Body of pancreas (tissue), 4 donors: ENCODE measurements at regions not wholly inside any gene's neighbourhood (a gene's known extent, or its start where the extent isn't known, plus 50 kb on each side); places are given as distances from the start of the nearest gene placed in this dataset.
A peak's percentile ranks its signal among the peaks of the same experiment; 100 is the strongest.
"Not testable (repeated sequence)": the region's sequence is repeated elsewhere in the genome, so short reads cannot be mapped to it uniquely, and the experiment has no call there.

Experiments
- ATAC-seq: fragments of 150-250 bp; one replicate; pipeline ENCODE4 v1.9.1; 2016
- DNase-seq, 4 donors: peaks; one replicate each; pipeline ENCODE4 v3.0.0-alpha.2; 2019
- H3K27ac ChIP-seq, 4 donors: fragments of 200-600 bp; sonication (generic); 1 replicate in 3 of 4; 2 replicates in 1 of 4; pipeline versions ENCODE4 v1.5.1 to v1.6.1; 2016 to 2019; ENCODE audit warnings: mild to moderate bottlenecking in 1 of 4, mixed read lengths in 1 of 4, moderate library complexity in 1 of 4
- H3K27me3 ChIP-seq, 2 donors: fragments of 200-600 bp; sonication (generic); one replicate each; pipeline ENCODE4 v1.6.0; 2016; ENCODE audit warnings: mild to moderate bottlenecking in 1 of 2
- H3K36me3 ChIP-seq, 2 donors: fragments of 200-600 bp; sonication (generic); replicated peaks in 1 of 2; 2 replicates each; pipeline ENCODE4 v1.5.1; 2016; ENCODE audit warnings: low read depth in 2 of 2; ENCODE audit not compliant: insufficient read depth in 1 of 2
- H3K4me1 ChIP-seq: fragments of 200-600 bp; sonication (generic); one replicate; pipeline ENCODE4 v1.6.0; 2016
- H3K4me3 ChIP-seq, 2 donors: fragments of 200-600 bp; sonication (generic); 1 replicate in 1 of 2; 2 replicates in 1 of 2; pipeline ENCODE4 v1.5.1; 2016 to 2019
- H3K9me3 ChIP-seq, 3 donors: fragments of 200-600 bp; sonication (generic); 1 replicate in 2 of 3; 2 replicates in 1 of 3; pipeline ENCODE4 v1.5.1; 2016
- POLR2A ChIP-seq, 3 donors: fragments of 450-650 bp; IDR thresholded peaks; one replicate each; pipeline ENCODE4 v1.6.1; 2016; ENCODE audit warnings: antibody characterized with exemption in 3 of 3, mild to moderate bottlenecking in 2 of 3
- WGBS, 2 donors: methylation state at CpG; one replicate each; pipeline ENCODE4 v1.1.5; 2017; 5-methylcytosine and 5-hydroxymethylcytosine counted together
- intact Hi-C: fragments of 100-400 bp; cut with DNase I; formaldehyde crosslinking; loops from one replicate; pipeline ENCODE4 v1.15.1; 2023
- TF ChIP-seq, protein P1 (sequence below), 7 experiments: fragments of 450-650 bp in 4 of 7; fragments of 200-600 bp in 3 of 7; sonication (generic) in 3 of 7; IDR thresholded peaks; one replicate each; pipeline ENCODE4 v1.5.1; 2016 to 2019; ENCODE audit warnings: antibody characterized with exemption in 7 of 7

DNA sequence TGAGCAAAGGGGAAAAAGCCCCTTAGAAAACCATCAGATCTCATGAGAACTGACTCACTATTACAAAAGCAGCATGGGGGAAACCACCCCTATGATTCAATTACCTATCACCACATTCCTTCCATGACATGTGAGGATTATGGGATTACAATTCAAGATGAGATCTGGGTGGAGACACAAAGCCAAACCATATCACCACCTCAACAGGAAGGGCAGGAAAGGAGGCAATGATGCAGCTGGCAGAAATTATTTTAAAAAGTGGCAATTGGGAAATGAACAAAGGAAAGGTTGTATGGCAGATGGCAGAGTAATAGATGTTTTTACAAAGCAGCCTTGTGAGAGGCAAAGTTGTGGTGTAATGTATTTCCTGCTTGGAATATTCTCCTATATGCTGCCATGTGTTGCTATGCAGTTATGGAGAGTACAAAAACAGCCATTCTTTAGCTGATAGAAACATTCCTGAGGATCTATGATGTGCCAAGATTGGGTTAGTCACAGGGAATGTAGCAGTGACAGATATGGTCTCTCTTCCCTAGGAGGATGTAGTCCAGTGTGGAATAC, 138.8 kb downstream of the SMC2 start:
- no peak overlapping the region for H3K4me3 ChIP-seq
- H3K4me1 ChIP-seq = peaks cover 12% of the 10 kb centered on the region
- peak; percentile 53 for ATAC-seq
- no peaks in the 10 kb centered on the region for H3K36me3 ChIP-seq
- DNase-seq = no peak
- no peak overlapping the region for H3K27ac ChIP-seq
- H3K9me3 ChIP-seq = no peaks in the 10 kb centered on the region
- intact Hi-C loops = no loop called here
- H3K27me3 ChIP-seq = no peaks in the 10 kb centered on the region
- TF ChIP-seq, protein P1, sequence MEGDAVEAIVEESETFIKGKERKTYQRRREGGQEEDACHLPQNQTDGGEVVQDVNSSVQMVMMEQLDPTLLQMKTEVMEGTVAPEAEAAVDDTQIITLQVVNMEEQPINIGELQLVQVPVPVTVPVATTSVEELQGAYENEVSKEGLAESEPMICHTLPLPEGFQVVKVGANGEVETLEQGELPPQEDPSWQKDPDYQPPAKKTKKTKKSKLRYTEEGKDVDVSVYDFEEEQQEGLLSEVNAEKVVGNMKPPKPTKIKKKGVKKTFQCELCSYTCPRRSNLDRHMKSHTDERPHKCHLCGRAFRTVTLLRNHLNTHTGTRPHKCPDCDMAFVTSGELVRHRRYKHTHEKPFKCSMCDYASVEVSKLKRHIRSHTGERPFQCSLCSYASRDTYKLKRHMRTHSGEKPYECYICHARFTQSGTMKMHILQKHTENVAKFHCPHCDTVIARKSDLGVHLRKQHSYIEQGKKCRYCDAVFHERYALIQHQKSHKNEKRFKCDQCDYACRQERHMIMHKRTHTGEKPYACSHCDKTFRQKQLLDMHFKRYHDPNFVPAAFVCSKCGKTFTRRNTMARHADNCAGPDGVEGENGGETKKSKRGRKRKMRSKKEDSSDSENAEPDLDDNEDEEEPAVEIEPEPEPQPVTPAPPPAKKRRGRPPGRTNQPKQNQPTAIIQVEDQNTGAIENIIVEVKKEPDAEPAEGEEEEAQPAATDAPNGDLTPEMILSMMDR (IDR thresholded peaks at IDR 0.05) = no peak
- TF ChIP-seq POLR2A (IDR thresholded peaks at IDR 0.05) = no peak

DNA sequence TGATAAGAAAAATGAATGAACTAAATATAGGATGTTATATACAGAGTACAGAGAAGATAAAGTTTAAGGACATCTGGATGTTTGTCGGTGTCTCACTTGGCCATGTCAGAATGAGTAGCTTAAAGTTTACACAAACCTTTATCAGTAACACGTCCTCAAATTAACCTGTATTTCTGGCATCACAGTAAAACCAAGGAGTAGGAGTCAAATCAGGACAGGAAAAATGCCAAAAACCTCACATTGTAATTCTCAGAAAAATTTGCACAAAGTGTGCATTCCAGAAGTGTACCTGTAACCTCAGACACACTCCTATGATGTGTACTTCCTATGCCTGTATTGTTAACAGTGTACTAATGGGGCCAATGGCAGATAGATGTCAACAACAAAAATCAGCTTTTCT, 139.3 kb downstream of the SMC2 start:
- WGBS, 2 donors = 15 to 20% methylated on average over 2 of the region's 2 CpGs
- no peak for DNase-seq
- peak; percentile 66 for ATAC-seq
- Histone ChIP-seq H3K4me1 (peaks cover 12% of the 10 kb centered on the region), H3K27me3 (no peaks in the 10 kb centered on the region), H3K4me3 (no peak overlapping the region), H3K27ac (no peak overlapping the region), H3K9me3 (no peaks in the 10 kb centered on the region), H3K36me3 (no peaks in the 10 kb centered on the region)
- no peak for TF ChIP-seq POLR2A (IDR thresholded peaks at IDR 0.05)
- TF ChIP-seq, protein P1 (IDR thresholded peaks at IDR 0.05) = no peak
- intact Hi-C loops = no loop called here

DNA sequence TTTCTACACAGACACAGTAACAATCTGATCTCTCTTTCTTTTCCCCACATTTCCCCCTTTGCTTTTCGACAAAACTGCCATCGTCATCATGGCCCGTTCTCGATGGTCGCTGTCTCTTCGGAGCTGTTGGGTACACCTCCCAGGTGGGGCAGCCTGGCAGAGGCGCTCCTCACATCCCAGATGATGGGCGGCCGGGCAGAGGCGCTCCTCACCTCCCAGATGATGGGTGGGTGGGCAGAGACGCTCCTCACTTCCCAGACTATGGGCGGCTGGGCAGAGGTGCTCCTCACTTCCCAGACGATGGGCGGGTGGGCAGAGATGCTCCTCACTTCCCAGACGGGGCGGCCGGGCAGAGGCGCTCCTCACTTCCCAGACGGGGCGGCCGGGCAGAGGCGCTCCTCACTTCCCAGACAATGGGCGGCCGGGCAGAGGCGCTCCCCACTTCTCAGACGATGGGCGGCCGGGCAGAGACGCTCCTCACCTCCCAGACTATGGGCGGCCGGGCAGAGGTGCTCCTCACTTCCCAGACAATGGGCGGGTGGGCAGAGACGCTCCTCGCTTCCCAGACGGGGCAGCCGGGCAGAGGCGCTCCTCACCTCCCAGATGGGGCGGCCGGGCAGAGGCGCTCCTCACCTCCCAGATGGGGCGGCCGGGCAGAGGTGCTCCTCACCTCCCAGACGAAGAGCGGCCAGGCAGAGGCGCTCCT, 140.7 kb downstream of the SMC2 start:
- H3K4me3 ChIP-seq, H3K27me3 ChIP-seq, ATAC-seq, H3K36me3 ChIP-seq, H3K9me3 ChIP-seq, H3K27ac ChIP-seq, DNase-seq, intact Hi-C loops: not testable (repeated sequence)
- 91 to 92% methylated on average over 11 to 39 of the region's 45 CpGs for WGBS, 2 donors
- H3K4me1 ChIP-seq = peaks cover 12% of the 10 kb centered on the region

DNA sequence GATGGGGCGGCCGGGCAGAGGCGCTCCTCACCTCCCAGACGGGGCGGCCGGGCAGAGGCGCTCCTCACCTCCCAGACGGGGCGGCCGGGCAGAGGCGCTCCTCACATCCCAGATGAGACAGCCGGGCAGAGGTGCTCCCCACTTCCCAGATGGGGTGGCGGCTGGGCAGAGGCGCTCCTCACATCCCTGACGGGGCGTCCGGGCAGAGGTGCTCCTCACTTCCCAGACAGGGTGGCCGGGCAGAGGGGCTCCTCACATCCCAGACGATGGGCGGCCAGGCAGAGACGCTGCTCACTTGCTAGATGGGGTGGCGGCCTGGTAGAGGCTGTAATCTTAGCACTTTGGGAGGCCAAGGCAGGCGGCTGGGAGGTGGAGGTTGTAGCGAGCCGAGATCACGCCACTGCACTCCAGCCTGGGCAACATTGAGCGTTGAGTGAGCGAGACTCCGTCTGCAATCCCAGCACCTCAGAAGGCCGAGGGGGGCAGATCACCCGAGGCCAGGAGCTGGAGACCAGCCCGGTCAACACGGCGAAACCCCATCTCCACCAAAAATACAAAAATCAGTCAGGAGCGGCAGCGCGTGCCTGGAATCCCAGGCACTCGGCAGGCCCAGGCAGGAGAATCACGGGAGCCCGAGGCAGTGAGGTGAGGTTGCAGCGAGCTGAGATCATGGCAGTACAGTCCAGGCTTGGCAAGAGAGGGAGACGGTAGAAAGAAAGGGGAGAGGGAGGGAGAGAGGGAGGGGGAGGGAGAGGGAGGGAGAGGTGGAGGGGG, 141.4 kb downstream of the SMC2 start:
- H3K27me3 ChIP-seq, H3K9me3 ChIP-seq, H3K36me3 ChIP-seq, ATAC-seq, H3K4me3 ChIP-seq, intact Hi-C loops, H3K27ac ChIP-seq, DNase-seq: not testable (repeated sequence)
- peaks cover 12% of the 10 kb centered on the region for H3K4me1 ChIP-seq
- 94 to 98% methylated on average over 11 to 31 of the region's 42 CpGs for WGBS, 2 donors

DNA sequence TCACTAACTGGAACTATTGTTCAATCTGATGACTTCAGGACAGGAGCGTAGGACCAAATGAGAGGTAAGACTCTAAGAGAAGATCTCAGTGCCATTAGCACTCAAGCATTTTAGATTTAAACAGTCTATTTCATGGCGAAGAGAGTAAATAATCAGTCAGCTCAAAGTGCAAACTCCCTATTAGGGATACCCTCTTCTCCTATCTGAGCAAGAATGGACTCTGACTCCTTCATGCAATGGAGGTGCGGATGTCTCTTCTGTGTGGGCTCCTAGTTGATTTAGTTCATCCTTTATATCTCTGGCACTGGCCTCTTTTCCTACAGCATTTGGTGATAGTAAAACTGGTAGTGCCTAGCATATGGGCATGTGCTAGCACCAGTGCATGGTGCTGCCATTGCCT, 144.6 kb downstream of the SMC2 start:
- no peak for TF ChIP-seq POLR2A (IDR thresholded peaks at IDR 0.05)
- TF ChIP-seq, protein P1 (IDR thresholded peaks at IDR 0.05) = no peak
- H3K27me3 ChIP-seq = no peaks in the 10 kb centered on the region
- DNase-seq = no peak
- no peak for ATAC-seq
- H3K27ac ChIP-seq = no peak overlapping the region
- no peaks in the 10 kb centered on the region for H3K36me3 ChIP-seq
- 65 to 68% methylated on average over 3 of the region's 3 CpGs for WGBS, 2 donors
- intact Hi-C loops = no loop called here
- H3K4me3 ChIP-seq = no peak overlapping the region
- H3K9me3 ChIP-seq = no peaks in the 10 kb centered on the region
- peaks cover 2% of the 10 kb centered on the region for H3K4me1 ChIP-seq
